ENCODE measurements at regions not wholly inside any gene's neighbourhood (a gene's known extent, or its start where the extent isn't known, plus 50 kb on each side); places are given as distances from the start of the nearest gene placed in this dataset.

DNA sequence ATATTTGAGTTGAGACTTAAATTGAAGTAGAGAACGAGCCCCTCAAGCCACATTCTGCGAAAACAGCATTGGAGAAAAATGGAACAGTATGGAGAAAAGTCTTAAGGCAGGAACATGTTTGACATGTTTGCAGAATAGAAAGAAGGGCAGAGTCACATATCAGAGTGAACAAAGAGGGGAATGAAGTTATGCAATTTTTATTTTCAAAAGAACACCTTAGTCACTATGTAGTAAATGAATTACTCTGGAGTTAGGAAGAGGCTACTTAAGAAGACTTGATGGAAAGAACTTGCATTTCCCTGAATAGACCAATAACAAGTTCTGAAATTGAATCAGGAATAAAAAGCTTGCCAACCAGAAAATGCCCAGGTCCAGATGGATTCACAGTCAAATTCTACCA, 391.4 kb upstream of the CDH19 start:
- Mint-ChIP-seq H3K27ac (no peak overlapping the region), H3K9me3 (peaks cover 0 to 6% (median 2%) of the 10 kb centered on the region in 7 donors), H3K27me3 (ENCODE audit: low read depth in 3 of 3) (no peaks in the 10 kb centered on the region), H3K36me3 (no peaks in the 10 kb centered on the region), H3K4me1 (no peaks in the 10 kb centered on the region), H3K4me3 (no peak overlapping the region)
- H3K27ac ChIP-seq (ENCODE audit: low read depth in 1 of 2, low read length in 2 of 2): no peak overlapping the region
- DNase-seq: no peak
- H3K79me2 ChIP-seq (ENCODE audit: insufficient read depth, low read length): no peaks in the 10 kb centered on the region
- H4K20me1 ChIP-seq (ENCODE audit: insufficient read depth, low read length): no peaks in the 10 kb centered on the region
- intact Hi-C loops (cut with micrococcal nuclease): no loop called here
- H3K9ac ChIP-seq (ENCODE audit: insufficient read depth, low read length, poor library complexity, severe bottlenecking): no peak overlapping the region
- no peak overlapping the region for H3K4me2 ChIP-seq (replicated peaks; ENCODE audit: extremely low read depth, low read length, poor library complexity, severe bottlenecking)
- H3K9me3 ChIP-seq (replicated peaks in 1 of 2; ENCODE audit: control insufficient read depth in 1 of 2, insufficient read depth in 1 of 2, low read length in 2 of 2): peaks cover 0 to 9% of the 10 kb centered on the region in 2 donors
- no peaks in the 10 kb centered on the region for H3K36me3 ChIP-seq (replicated peaks in 1 of 2; ENCODE audit: control insufficient read depth in 1 of 2, insufficient read depth in 2 of 2, low read length in 2 of 2)
- no peak overlapping the region for H3K4me3 ChIP-seq (replicated peaks in 1 of 3; ENCODE audit: low read depth in 2 of 3, low read length in 3 of 3)
- no peak for TF ChIP-seq CTCF (IDR thresholded peaks at IDR 0.05)
- H3K4me1 ChIP-seq (ENCODE audit: control insufficient read depth in 1 of 2, insufficient read depth in 2 of 2, low read length in 2 of 2): no peaks in the 10 kb centered on the region
- no peak overlapping the region for H2AFZ ChIP-seq (ENCODE audit: insufficient read depth, low read depth, low read length, poor library complexity, severe bottlenecking)
- 94% methylated on average over 2 of the region's 2 CpGs for WGBS (ENCODE audit: insufficient coverage)
- no peaks in the 10 kb centered on the region for H3K27me3 ChIP-seq (ENCODE audit: control insufficient read depth in 2 of 2, insufficient read depth in 2 of 2, low read length in 2 of 2)

GRCh38 chr18:66994790-66995189, 390.9 kb upstream of the CDH19 start:
- Histone ChIP-seq H3K9me3 (replicated peaks in 1 of 2; ENCODE audit: control insufficient read depth in 1 of 2, insufficient read depth in 1 of 2, low read length in 2 of 2) (peaks cover 0 to 9% of the 10 kb centered on the region in 2 donors), H4K20me1 (ENCODE audit: insufficient read depth, low read length) (no peaks in the 10 kb centered on the region), H3K27me3 (ENCODE audit: control insufficient read depth in 2 of 2, insufficient read depth in 2 of 2, low read length in 2 of 2) (no peaks in the 10 kb centered on the region), H3K4me1 (ENCODE audit: control insufficient read depth in 1 of 2, insufficient read depth in 2 of 2, low read length in 2 of 2) (no peaks in the 10 kb centered on the region), H2AFZ (ENCODE audit: insufficient read depth, low read depth, low read length, poor library complexity, severe bottlenecking) (no peak overlapping the region), H3K9ac (ENCODE audit: insufficient read depth, low read length, poor library complexity, severe bottlenecking) (no peak overlapping the region), H3K4me2 (replicated peaks; ENCODE audit: extremely low read depth, low read length, poor library complexity, severe bottlenecking) (no peak overlapping the region), H3K36me3 (replicated peaks in 1 of 2; ENCODE audit: control insufficient read depth in 1 of 2, insufficient read depth in 2 of 2, low read length in 2 of 2) (no peaks in the 10 kb centered on the region), H3K4me3 (replicated peaks in 1 of 3; ENCODE audit: low read depth in 2 of 3, low read length in 3 of 3) (no peak overlapping the region), H3K79me2 (ENCODE audit: insufficient read depth, low read length) (no peaks in the 10 kb centered on the region), H3K27ac (ENCODE audit: low read depth in 1 of 2, low read length in 2 of 2) (no peak overlapping the region)
- Mint-ChIP-seq H3K4me3 (no peak overlapping the region), H3K27me3 (ENCODE audit: low read depth in 3 of 3) (no peaks in the 10 kb centered on the region), H3K27ac (no peak overlapping the region), H3K36me3 (no peaks in the 10 kb centered on the region), H3K9me3 (peaks cover 0 to 6% (median 2%) of the 10 kb centered on the region in 7 donors), H3K4me1 (no peaks in the 10 kb centered on the region)
- TF ChIP-seq CTCF (IDR thresholded peaks at IDR 0.05): no peak
- WGBS (ENCODE audit: insufficient coverage): no CpG with 5 or more reads among the region's 2 CpGs
- intact Hi-C loops (cut with micrococcal nuclease): no loop called here
- DNase-seq: no peak
